ENCODE measurements at regions not wholly inside any gene's neighbourhood (a gene's known extent, or its start where the extent isn't known, plus 50 kb on each side); places are given as distances from the start of the nearest gene placed in this dataset.

GRCh38 chr13:99027661-99028425 is 50.0 kb upstream of the DOCK9 start:
- DNase-seq: no peak

- no peak for DNase-seq
Measured at GRCh38 chr13:99028890-99029289, 51.0 kb upstream of the DOCK9 start.

- no peak for DNase-seq
Measured at GRCh38 chr13:99029576-99029975, 51.7 kb upstream of the DOCK9 start.

GRCh38 chr13:99030326-99030725 is 52.5 kb upstream of the DOCK9 start:
- no peak for DNase-seq

- no peak for DNase-seq
Measured at GRCh38 chr13:99031832-99032231, 54.0 kb upstream of the DOCK9 start.

- no peak for DNase-seq
Measured at GRCh38 chr13:99033814-99034213, 56.0 kb upstream of the DOCK9 start.

- DNase-seq: no peak
Measured at GRCh38 chr13:99034333-99035085, 56.6 kb upstream of the DOCK9 start.

GRCh38 chr13:99035715-99036114 is 57.9 kb upstream of the DOCK9 start:
- no peak for DNase-seq

GRCh38 chr13:99037756-99038155 is 59.9 kb upstream of the DOCK9 start:
- no peak for DNase-seq

GRCh38 chr13:99039718-99040280 is 61.9 kb upstream of the DOCK9 start:
- no peak for DNase-seq

GRCh38 chr13:99040536-99041131 is 62.8 kb upstream of the DOCK9 start:
- no peak for DNase-seq

GRCh38 chr13:99041337-99041736 is 63.5 kb upstream of the DOCK9 start:
- DNase-seq: no peak

- DNase-seq: no peak
Measured at GRCh38 chr13:99041788-99042187, 63.9 kb upstream of the DOCK9 start.

- no peak for DNase-seq
Measured at GRCh38 chr13:99042521-99043250, 64.8 kb upstream of the DOCK9 start.

GRCh38 chr13:99043831-99044231 is 66.0 kb upstream of the DOCK9 start:
- DNase-seq: no peak

GRCh38 chr13:99044764-99045163 is 66.9 kb upstream of the DOCK9 start:
- no peak for DNase-seq

- DNase-seq: no peak
Measured at GRCh38 chr13:99045396-99045795, 67.5 kb upstream of the DOCK9 start.

GRCh38 chr13:99046851-99047250 is 69.0 kb upstream of the DOCK9 start:
- no peak for DNase-seq

- DNase-seq: no peak
Measured at GRCh38 chr13:99050983-99051488, 73.2 kb upstream of the DOCK9 start.

GRCh38 chr13:99051768-99052455 is 74.0 kb upstream of the DOCK9 start:
- no peak for DNase-seq

- DNase-seq: no peak
Measured at GRCh38 chr13:99053636-99054233, 75.9 kb upstream of the DOCK9 start.

- DNase-seq: no peak
Measured at GRCh38 chr13:99055281-99055680, 77.4 kb upstream of the DOCK9 start.
